GM12892 (cell line): ENCODE measurements at regions not wholly inside any gene's neighbourhood (a gene's known extent, or its start where the extent isn't known, plus 50 kb on each side); places are given as distances from the start of the nearest gene placed in this dataset.

ENCODE experiments used
- POLR2A ChIP-seq: IDR thresholded peaks from 2 replicates; pipeline ENCODE4 v1.6.1; 2011; ENCODE audit warnings: low read depth, low read length, control low read depth
- TAF1 ChIP-seq: IDR thresholded peaks from 2 replicates; pipeline ENCODE4 v1.6.1; 2011; ENCODE audit warnings: low read depth, mild to moderate bottlenecking, control low read depth, low read length, borderline replicate concordance

DNA sequence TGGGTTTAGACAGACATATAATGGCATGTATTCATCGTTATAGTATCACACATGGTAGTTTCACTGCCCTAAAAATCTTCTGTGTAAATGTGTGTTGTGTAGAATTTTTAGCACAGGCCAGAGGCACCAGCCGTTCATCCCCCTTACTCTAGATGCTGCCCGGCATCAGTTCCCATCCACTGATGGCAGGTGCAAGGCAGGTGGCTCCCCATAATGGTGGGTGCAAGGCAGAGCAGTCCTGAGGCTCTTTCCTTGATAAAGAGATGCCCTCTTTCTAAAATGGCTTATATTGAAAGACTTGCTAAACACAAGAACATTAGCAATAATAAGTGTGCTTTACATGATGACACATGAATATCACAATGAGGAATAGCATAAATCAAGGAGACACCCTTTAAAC is 508.5 kb downstream of the EPHA4 start:
- TF ChIP-seq POLR2A (no peak), TAF1 (no peak)
